Vagina (tissue), 2 donors: ENCODE measurements at regions not wholly inside any gene's neighbourhood (a gene's known extent, or its start where the extent isn't known, plus 50 kb on each side); places are given as distances from the start of the nearest gene placed in this dataset.
A peak's percentile ranks its signal among the peaks of the same experiment; 100 is the strongest.

Experiments used
- DNase-seq, 2 donors: peaks; one replicate each; pipeline ENCODE4 v3.0.0-alpha.2; 2017; ENCODE audit errors: extremely low spot score in 2 of 2
- H3K27ac ChIP-seq: fragments of 200-600 bp; sonication (generic); one replicate; pipeline ENCODE4 v1.5.1; 2019
- H3K27me3 ChIP-seq: fragments of 200-600 bp; sonication (generic); one replicate; pipeline ENCODE4 v1.5.1; 2019
- H3K36me3 ChIP-seq, 2 donors: fragments of 200-600 bp; sonication (generic); one replicate each; pipeline ENCODE4 v1.5.1; 2017 to 2019
- H3K4me1 ChIP-seq: fragments of 200-600 bp; sonication (generic); one replicate; pipeline ENCODE4 v1.5.1; 2019
- H3K4me3 ChIP-seq, 2 donors: fragments of 200-600 bp; sonication (generic); 1 replicate in 1 of 2; 2 replicates in 1 of 2; pipeline ENCODE4 v1.5.1; 2016 to 2019
- H3K9me3 ChIP-seq: fragments of 200-600 bp; sonication (generic); one replicate; pipeline ENCODE4 v1.5.1; 2019
- CTCF ChIP-seq, 3 experiments: fragments of 450-650 bp in 2 of 3; fragments of 200-600 bp in 1 of 3; sonication (generic) in 1 of 3; IDR thresholded peaks; one replicate each; pipeline ENCODE4 v1.5.1; 2017 to 2019; ENCODE audit warnings: antibody characterized with exemption in 3 of 3, mild to moderate bottlenecking in 2 of 3, moderate library complexity in 2 of 3
- POLR2A ChIP-seq, 2 donors: fragments of 450-650 bp; IDR thresholded peaks; one replicate each; pipeline ENCODE4 v1.6.1; 2017; ENCODE audit warnings: antibody characterized with exemption in 2 of 2, mild to moderate bottlenecking in 2 of 2, moderate library complexity in 2 of 2
- POLR2AphosphoS5 ChIP-seq, 2 donors: sonication (generic); formaldehyde crosslinking; IDR thresholded peaks; one replicate each; pipeline ENCODE4 v1.9.0; 2017; ENCODE audit warnings: antibody characterized with exemption in 2 of 2, mild to moderate bottlenecking in 2 of 2, low read depth in 1 of 2; ENCODE audit not compliant: insufficient read depth in 1 of 2
- intact Hi-C: fragments of 100-400 bp; cut with DNase I; formaldehyde crosslinking; loops from one replicate; pipeline ENCODE4 v1.15.1; 2023

DNA sequence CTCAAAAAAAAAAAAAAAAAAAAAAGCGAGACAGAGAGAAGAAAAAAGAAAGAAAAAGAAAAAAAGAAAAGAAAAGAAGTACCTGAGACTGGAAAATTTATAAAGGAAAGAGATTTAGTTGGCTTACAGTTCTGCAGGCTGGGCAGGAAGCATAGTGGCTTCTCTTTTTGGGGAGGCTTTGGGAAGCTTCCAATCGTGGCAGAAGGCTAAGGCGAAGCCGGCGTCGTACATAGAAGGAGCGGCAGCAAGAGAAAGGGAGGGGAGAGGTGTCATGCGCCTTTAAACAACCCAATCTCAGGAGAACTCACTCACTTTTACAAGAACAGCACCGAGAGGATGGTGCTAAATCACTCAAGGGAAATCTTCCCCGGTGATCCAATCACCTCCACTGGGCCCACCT, 272.1 kb upstream of the FOXK1 start:
- Histone ChIP-seq H3K27ac (no peak overlapping the region), H3K36me3 (no peaks in the 10 kb centered on the region), H3K4me1 (no peaks in the 10 kb centered on the region), H3K27me3 (no peaks in the 10 kb centered on the region), H3K4me3 (no peak overlapping the region), H3K9me3 (no peaks in the 10 kb centered on the region)
- intact Hi-C loops, result no loop called here
- no peak for DNase-seq
- TF ChIP-seq POLR2AphosphoS5 (IDR thresholded peaks at IDR 0.05; ENCODE audit: insufficient read depth in 1 of 2, low read depth in 1 of 2) (no peak), CTCF (IDR thresholded peaks at IDR 0.05) (no peak), POLR2A (IDR thresholded peaks at IDR 0.05) (no peak)

GRCh38 chr7:4416396-4417056, 265.6 kb upstream of the FOXK1 start:
- peak overlapping the region; percentile 13 to 21 for H3K4me3 ChIP-seq
- intact Hi-C loops, result no loop called here

DNA sequence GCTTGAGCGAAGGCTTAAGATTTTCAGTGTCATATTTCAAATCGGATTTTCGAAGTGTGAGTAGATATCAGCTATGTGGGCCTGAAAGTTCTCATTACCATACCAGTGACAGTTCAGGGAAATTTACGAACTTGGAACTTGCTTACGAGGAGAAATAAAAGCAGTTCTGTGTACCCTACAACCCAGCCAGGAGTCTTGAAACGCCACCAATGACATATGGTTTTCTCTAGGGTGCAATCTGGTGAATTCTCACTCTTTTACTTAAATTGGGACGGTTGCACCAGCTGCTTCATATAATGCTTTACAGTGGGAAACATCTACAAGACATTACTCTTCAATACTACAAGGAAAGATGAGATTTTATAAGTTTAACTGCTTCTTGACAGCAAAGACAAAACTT, 253.6 kb upstream of the FOXK1 start:
- Histone ChIP-seq H3K27me3 (no peaks in the 10 kb centered on the region), H3K36me3 (no peaks in the 10 kb centered on the region), H3K9me3 (peaks cover 6% of the 10 kb centered on the region), H3K4me3 (no peak overlapping the region), H3K27ac (no peak overlapping the region), H3K4me1 (no peaks in the 10 kb centered on the region)
- TF ChIP-seq POLR2A (IDR thresholded peaks at IDR 0.05), result no peak
- intact Hi-C loops, result no loop called here
- no peak for DNase-seq

More at GRCh38 chr7:4416396-4417056, 265.6 kb upstream of the FOXK1 start:
- Histone ChIP-seq H3K27ac (no peak overlapping the region), H3K4me1 (peaks cover 4% of the 10 kb centered on the region), H3K9me3 (no peaks in the 10 kb centered on the region), H3K27me3 (no peaks in the 10 kb centered on the region), H3K36me3 (no peaks in the 10 kb centered on the region)
- DNase-seq, result no peak
- TF ChIP-seq CTCF (IDR thresholded peaks at IDR 0.05) (no peak), POLR2A (IDR thresholded peaks at IDR 0.05) (no peak), POLR2AphosphoS5 (IDR thresholded peaks at IDR 0.05; ENCODE audit: insufficient read depth in 1 of 2, low read depth in 1 of 2) (no peak)

- H3K4me3 ChIP-seq, result no peak overlapping the region
Observed at GRCh38 chr7:4430227-4430626, 251.9 kb upstream of the FOXK1 start.

DNA sequence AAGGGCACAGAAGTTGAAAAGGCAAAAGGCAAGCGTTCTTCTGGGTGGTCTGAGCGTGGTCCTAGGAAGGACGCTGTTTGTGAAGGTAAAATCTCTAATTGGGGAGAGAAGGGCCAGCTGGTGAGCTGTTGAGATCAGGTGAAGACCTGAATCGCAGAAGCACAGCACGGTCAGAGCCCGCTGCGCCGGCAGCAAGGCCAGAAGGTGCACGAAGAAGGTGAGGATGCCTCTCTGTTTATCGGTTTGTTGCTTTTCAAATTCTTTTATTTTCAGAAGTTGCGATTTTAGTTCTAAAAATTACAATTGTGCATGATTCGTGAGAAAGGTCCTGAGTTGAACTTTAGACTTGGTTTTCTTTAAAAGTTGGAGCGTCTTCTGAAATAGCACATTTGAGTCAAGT, 247.8 kb upstream of the FOXK1 start:
- Histone ChIP-seq H3K9me3 (peaks cover 6% of the 10 kb centered on the region), H3K36me3 (no peaks in the 10 kb centered on the region), H3K4me3 (no peak overlapping the region), H3K27ac (no peak overlapping the region), H3K27me3 (no peaks in the 10 kb centered on the region), H3K4me1 (no peaks in the 10 kb centered on the region)
- TF ChIP-seq POLR2AphosphoS5 (IDR thresholded peaks at IDR 0.05; ENCODE audit: insufficient read depth in 1 of 2, low read depth in 1 of 2), result no peak
- TF ChIP-seq CTCF (IDR thresholded peaks at IDR 0.05), result no peak
- TF ChIP-seq POLR2A (IDR thresholded peaks at IDR 0.05), result no peak
- intact Hi-C loops, result no loop called here
- DNase-seq, result no peak

More at GRCh38 chr7:4430227-4430626, 251.9 kb upstream of the FOXK1 start:
- no peaks in the 10 kb centered on the region for H3K36me3 ChIP-seq
- no peaks in the 10 kb centered on the region for H3K27me3 ChIP-seq
- no peak for DNase-seq
- intact Hi-C loops, result no loop called here
- H3K27ac ChIP-seq, result no peak overlapping the region
- no peak for TF ChIP-seq CTCF (IDR thresholded peaks at IDR 0.05)
- TF ChIP-seq POLR2AphosphoS5 (IDR thresholded peaks at IDR 0.05; ENCODE audit: insufficient read depth in 1 of 2, low read depth in 1 of 2), result no peak
- TF ChIP-seq POLR2A (IDR thresholded peaks at IDR 0.05), result no peak
- peaks cover 6% of the 10 kb centered on the region for H3K9me3 ChIP-seq
- H3K4me1 ChIP-seq, result no peaks in the 10 kb centered on the region
